Activated B cell treated with CpG ODN at 0.5 μM for 24 hours (primary cell): ENCODE measurements at regions not wholly inside any gene's neighbourhood (a gene's known extent, or its start where the extent isn't known, plus 50 kb on each side); places are given as distances from the start of the nearest gene placed in this dataset.

Experiments used
- ATAC-seq: fragments of 200-7000 bp; cut with Tn5 transposase; one replicate; pipeline ENCODE4 v1.10.0; 2021; ENCODE audit warnings: low read depth, mild to moderate bottlenecking, moderate library complexity
- CTCF ChIA-PET: fragments of 350-600 bp; sonication (Branson Sonifier 250); formaldehyde crosslinking; loops from one replicate; lab custom pipeline; 2021; ENCODE audit warnings: antibody characterized with exemption; lab: Charles Lee
- POLR2A ChIA-PET: fragments of 350-600 bp; sonication (Branson Sonifier 250); formaldehyde crosslinking; loops from one replicate; lab custom pipeline; 2021; ENCODE audit warnings: antibody characterized with exemption; lab: Charles Lee
- DNase-seq: peaks from one replicate; pipeline ENCODE4 v3.0.0; 2022
- H3K27ac Mint-ChIP-seq: one replicate; pipeline ENCODE4 v1.8.0; 2020; ENCODE audit warnings: mixed read lengths
- H3K27me3 Mint-ChIP-seq: one replicate; pipeline ENCODE4 v1.8.0; 2021; ENCODE audit warnings: mixed read lengths
- H3K36me3 Mint-ChIP-seq: one replicate; pipeline ENCODE4 v1.8.0; 2021; ENCODE audit warnings: low read depth, mixed read lengths
- H3K4me1 Mint-ChIP-seq: one replicate; pipeline ENCODE4 v1.8.0; 2021; ENCODE audit warnings: mixed read lengths
- H3K4me3 Mint-ChIP-seq: one replicate; pipeline ENCODE4 v1.8.0; 2020; ENCODE audit warnings: mild to moderate bottlenecking, mixed read lengths
- H3K9me3 Mint-ChIP-seq: one replicate; pipeline ENCODE4 v1.8.0; 2020; ENCODE audit warnings: mixed read lengths
- CTCF ChIP-seq: fragments of 200-600 bp; IDR thresholded peaks from one replicate; pipeline ENCODE4 v1.8.0; 2022; ENCODE audit warnings: antibody characterized with exemption, mild to moderate bottlenecking
- intact Hi-C: fragments of 100-400 bp; cut with micrococcal nuclease; formaldehyde crosslinking; loops from one replicate; pipeline ENCODE4 v1.15.1; 2024

DNA sequence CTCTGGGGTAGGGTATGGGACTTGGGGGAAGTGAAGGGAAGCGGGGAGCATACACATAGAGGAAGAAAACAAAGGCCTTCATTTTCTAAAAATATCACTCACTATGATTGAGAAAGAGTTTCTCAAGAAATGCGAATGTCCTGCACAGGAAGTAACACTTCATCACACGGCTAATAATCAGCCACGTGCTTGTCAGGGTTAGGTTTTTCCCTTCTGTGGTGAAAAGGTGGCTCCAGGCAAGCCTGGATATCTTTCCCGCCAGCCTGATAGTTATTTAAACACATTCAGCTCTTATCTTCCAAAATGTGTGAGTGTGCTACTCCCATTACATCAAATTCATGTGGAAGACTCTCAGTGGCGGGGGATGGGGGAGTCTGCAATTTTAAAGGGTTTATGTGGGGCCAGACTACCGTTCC is 166.4 kb upstream of the ADO start:
- Mint-ChIP-seq H3K4me1 (peaks cover 32% of the 10 kb centered on the region), H3K27me3 (no peaks in the 10 kb centered on the region), H3K27ac (no peak overlapping the region), H3K36me3 (no peaks in the 10 kb centered on the region), H3K9me3 (no peaks in the 10 kb centered on the region), H3K4me3 (no peak overlapping the region)
- intact Hi-C loops, result no loop called here
- POLR2A ChIA-PET, result interaction anchor here (0.5 to 2.6 kb wide), 9 partner anchors 11 to 495 kb away, joined by 3 to 14 read pairs (median 5); partner anchors contain the start of genes ADO, EGR2 and NRBF2
- no peak for DNase-seq
- peak; percentile 26 for ATAC-seq
- TF ChIP-seq CTCF, result no peak
- CTCF ChIA-PET, result interaction anchor here (1.0 to 1.9 kb wide), 2 partner anchors 43 to 178 kb away, joined by 3 to 4 read pairs; partner anchors contain the start of gene EGR2

GRCh38 chr10:62639144-62639543 is 165.4 kb upstream of the ADO start:
- ChIA-PET CTCF (interaction anchor here (0.7 kb wide), 1 partner anchor 178 kb away, joined by 4 read pairs; no protein-coding TSS in a partner anchor), POLR2A (interaction anchor here (1.1 to 1.9 kb wide), 2 partner anchors 10 to 29 kb away, joined by 3 to 5 read pairs; no protein-coding TSS in a partner anchor)
- Mint-ChIP-seq H3K36me3 (no peaks in the 10 kb centered on the region), H3K9me3 (no peaks in the 10 kb centered on the region), H3K4me1 (peaks cover 25% of the 10 kb centered on the region), H3K4me3 (no peak overlapping the region), H3K27ac (peak overlapping the region; percentile 57), H3K27me3 (no peaks in the 10 kb centered on the region)
- DNase-seq, result no peak
- no peak for TF ChIP-seq CTCF
- no peak for ATAC-seq
- intact Hi-C loops, result no loop called here

GRCh38 chr10:62640411-62640810 is 164.1 kb upstream of the ADO start:
- CTCF ChIA-PET, result no interaction called here
- Mint-ChIP-seq H3K36me3 (no peaks in the 10 kb centered on the region), H3K4me1 (peaks cover 13% of the 10 kb centered on the region), H3K9me3 (no peaks in the 10 kb centered on the region), H3K27me3 (no peaks in the 10 kb centered on the region), H3K4me3 (no peak overlapping the region), H3K27ac (no peak overlapping the region)
- DNase-seq, result no peak
- no peak for TF ChIP-seq CTCF
- POLR2A ChIA-PET, result interaction anchor here (0.6 to 1.9 kb wide), 4 partner anchors 8 to 93 kb away, joined by 3 to 5 read pairs (median 3); no protein-coding TSS in a partner anchor
- ATAC-seq, result no peak
- intact Hi-C loops, result no loop called here

DNA sequence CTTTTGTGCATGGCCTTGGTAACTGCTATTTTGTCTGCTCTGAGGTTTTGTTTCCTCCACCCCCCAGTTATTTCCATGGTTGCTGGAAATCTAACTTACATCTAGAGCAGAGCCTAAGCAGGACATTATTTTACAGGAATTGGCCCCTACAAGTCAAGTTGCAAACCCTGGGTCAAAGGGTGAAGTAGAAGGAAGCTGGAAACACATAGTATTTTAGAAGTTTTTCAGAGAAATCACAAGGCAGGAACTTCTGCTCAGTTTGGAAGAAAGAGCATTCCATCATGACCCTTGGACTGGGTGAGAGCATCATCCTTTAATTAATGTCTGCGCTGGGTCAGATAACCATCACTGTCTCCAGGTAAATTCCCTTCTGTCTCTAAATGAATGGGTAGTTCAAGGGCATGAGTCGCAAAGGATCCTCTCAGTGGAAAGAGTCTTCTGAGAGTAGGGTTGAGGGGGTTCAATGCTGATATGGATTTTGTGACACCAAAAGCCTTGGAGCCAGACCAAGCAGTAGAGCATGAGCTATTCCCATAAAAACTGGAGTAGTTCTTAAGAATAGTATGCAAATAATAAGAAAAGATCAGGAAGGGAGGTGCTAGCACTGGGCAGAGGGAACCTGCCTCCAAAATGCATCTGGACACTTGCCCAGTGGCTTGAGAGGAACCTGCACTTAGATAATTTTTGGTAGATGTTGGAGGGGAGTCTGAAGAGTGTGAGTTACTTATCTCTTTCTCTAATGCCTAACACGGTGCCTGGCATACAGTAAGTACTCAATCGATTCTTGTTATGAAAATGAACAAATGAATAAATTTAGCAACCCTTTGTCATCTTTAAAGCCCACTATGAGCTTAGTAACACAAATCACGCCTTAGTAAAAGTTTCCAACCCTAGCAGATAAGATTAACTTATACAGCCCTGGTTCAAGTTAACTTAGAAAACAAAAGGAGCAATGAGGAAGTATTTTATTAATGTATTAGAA is 160.6 kb upstream of the ADO start:
- intact Hi-C loops, result no loop called here
- ChIA-PET POLR2A (no interaction called here), CTCF (no interaction called here)
- Mint-ChIP-seq H3K36me3 (no peaks in the 10 kb centered on the region), H3K27me3 (no peaks in the 10 kb centered on the region), H3K9me3 (no peaks in the 10 kb centered on the region), H3K4me3 (no peak overlapping the region), H3K27ac (peak overlapping the region; percentile 35), H3K4me1 (peaks cover 27% of the 10 kb centered on the region)
- ATAC-seq (no peak), DNase-seq (no peak)
- no peak for TF ChIP-seq CTCF
